Limb (tissue), 2 donors: ENCODE measurements at regions not wholly inside any gene's neighbourhood (a gene's known extent, or its start where the extent isn't known, plus 50 kb on each side); places are given as distances from the start of the nearest gene placed in this dataset.
"Not testable (repeated sequence)": the region's sequence is repeated elsewhere in the genome, so short reads cannot be mapped to it uniquely, and the experiment has no call there.

ENCODE experiments used
- DNase-seq, 2 donors: peaks; one replicate each; pipeline ENCODE4 v3.0.0-alpha.2; 2016; ENCODE audit errors: extremely low spot score in 2 of 2

GRCh38 chr5:74462356-74462755 is 178.2 kb downstream of the ENC1 start:
- DNase-seq: no peak

DNA sequence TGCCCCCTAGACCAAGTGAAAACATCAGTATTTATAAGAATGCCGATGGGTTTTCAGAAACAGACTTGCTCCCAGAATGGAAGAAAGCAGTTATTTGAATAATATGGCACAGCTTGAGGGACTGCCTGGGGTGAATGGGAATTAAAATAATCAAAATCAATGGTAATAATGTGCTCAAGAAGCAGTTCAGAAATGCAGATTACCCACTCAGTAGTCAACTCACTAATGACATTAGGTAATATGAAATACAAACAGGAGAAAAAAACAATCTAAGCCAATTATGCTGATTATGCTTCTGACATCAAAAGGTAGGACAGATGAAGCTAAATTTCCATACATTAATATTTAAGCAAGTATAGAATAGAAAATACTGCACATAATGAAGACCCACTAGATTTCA is 179.3 kb downstream of the ENC1 start:
- no peak for DNase-seq

DNA sequence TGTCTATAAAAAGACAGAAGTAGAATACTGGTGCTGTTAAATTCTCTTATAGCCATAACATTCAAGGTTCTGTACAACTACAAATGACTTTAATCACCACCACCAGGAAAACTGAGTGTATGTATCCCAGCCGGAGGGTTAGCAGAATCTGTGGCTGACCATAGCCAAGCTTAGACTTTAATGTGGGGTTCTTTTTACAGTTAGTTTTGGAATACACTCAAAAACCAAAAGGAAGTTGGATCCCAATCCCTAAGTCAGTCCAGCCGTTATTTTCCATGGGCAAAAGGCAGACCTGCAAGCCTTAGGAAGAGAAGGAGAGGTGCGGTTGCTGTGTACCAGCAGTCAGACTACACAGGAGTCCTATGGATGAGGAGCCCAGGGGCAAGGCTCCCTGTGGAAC is 179.8 kb downstream of the ENC1 start:
- no peak for DNase-seq

- DNase-seq: no peak
Observed at GRCh38 chr5:74459984-74460383, 180.5 kb downstream of the ENC1 start.

- DNase-seq: no peak
Observed at GRCh38 chr5:74457876-74458275, 182.7 kb downstream of the ENC1 start.

GRCh38 chr5:74454263-74455030 is 186.1 kb downstream of the ENC1 start:
- DNase-seq: no peak

DNA sequence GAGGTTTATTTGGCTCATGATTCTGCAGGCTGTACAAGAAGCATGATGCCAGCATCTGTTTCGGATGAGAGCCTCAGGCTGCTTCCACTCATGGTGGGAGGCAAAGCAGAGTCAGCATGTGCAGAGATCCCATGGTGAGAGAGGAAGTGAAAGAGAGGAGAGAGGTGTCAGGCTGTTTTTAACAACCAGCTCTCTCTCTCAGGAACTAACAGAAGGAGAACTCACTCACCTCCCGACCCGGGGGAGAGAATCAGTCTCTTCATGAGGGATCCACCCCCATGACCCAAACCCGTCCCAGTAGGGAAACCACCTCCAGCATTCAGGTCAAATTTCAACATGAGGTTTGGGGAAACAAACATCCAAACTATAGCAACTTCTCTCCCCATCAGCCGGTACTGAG is 187.7 kb downstream of the ENC1 start:
- DNase-seq: no peak

DNA sequence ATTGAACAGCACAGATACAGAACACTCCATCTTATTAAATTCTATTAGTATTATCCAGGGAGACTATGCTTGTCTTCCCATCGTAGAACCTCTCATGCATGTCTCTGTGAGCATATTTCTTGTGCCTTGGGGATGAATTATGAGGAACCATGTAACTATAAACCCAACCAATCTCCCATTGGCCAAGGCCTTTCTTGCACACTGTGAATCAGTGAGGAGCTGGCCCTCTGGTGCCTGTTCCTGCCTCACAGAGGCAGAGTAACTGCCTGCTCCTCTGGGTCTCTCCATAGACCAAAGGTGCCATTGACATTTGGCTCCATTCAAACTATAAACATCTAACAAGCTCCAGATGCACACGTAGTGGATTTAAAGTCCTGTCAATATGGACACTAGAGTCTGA is 190.4 kb downstream of the ENC1 start:
- no peak for DNase-seq

DNA sequence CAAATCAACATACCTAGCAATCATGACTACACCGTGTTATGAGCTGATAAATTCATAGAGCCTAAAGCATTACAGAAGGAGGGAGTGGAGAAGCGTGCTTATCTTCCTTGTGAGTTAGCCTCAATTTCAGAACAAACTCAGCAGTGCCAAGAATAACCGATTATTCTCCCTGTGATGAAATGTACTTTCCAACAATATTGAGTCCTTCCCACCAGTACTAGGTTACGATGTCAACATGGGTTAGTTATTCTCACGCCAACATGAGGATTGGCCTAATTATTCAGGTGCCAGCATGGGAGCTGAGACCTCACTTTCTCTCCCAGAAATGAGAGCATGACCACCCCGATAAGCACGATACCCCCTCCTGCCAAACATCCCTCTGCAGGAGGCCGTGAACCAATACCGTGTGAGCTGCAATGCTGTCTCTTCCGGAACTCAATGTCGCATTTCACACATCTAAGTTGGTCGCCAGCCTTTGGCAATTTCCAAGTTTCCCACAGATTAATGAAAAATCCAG is 193.7 kb downstream of the ENC1 start:
- no peak for DNase-seq

DNA sequence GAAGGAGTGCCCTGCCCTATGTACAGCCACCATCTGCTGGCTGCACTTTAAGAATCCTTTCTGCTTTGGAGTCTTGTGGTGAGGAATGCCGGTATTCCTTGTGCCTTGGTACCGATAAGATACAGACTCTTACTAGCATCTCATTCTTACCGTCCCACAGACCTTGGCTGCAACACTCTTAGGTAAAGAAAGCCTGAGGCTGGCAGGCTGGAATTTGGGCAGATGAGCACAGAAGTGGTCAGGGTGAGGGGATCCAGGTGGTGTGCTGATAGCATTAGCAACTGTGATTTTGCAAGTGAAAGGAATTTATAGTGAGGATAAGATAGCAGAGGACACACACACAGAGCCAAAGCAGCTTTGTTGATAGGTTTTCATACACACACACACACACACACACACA is 198.1 kb downstream of the ENC1 start:
- DNase-seq: no peak

DNA sequence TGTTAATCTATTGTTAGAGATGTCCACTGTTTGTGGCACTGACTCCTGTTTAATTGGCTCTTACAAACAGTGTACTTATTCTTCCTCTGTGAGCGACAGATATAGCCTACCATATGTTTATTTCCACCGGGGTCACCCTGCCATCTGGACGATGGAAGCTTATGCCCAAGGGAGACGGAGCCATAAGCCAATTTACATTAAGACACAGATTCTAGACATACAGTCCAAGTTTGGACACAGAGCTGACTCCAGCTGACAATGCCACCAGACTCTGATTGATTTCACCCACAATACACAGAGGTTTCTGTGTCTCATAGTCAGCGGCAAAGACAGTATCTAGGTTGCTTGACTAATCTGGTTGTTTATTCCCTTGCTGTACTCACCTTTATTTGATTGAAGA is 198.9 kb downstream of the ENC1 start:
- no peak for DNase-seq

GRCh38 chr5:74440341-74440740 is 200.2 kb downstream of the ENC1 start:
- DNase-seq: no peak

DNA sequence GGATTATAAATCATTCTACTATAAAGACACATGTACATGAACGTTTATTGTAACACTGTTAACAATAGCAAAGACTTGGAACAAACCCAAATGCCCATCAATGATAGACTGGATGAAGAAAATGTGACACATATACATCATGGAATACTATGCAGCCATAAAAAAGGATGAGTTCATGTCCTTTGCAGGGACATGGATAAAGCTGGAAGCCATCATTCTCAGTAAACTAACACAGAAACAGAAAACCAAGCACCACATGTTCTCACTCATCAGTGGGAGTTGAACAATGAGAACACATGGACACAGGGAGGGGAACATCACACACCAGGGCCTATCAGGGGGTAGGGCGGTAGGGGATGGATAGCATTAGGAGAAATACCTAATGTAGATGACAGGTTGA is 202.7 kb downstream of the ENC1 start:
- DNase-seq: not testable (repeated sequence)

GRCh38 chr5:74433896-74434829 is 206.4 kb downstream of the ENC1 start:
- DNase-seq: no peak

DNA sequence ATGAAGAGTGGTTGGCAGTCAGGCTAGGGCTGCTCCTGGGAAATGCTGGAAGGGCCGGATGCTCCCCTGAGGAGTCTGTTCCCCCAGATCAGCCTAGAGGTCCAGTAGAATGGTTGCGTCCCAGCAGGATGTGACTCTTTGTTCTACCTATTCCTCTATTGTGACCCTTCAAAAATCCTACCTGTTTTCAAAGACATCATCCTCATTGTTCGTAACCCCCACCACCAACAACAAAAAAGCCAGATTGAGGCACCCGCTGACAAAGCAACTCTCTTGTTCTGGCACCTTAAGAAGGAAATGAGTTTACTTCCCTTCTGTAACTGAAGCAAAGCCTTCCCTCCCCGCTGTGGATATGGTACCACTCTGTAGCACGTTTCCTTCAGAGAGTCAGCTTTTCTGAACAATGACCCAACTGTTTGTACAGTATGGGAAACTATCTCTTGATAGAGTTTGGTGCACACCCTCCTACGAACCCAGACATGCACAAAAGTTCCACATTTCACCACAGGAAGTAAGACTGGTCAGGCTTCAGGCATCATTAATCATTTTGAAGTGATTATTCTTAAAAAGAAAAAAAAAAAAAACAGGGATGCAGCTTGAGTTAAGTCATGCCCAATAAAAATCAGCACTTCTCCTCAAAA is 207.2 kb downstream of the ENC1 start:
- no peak for DNase-seq

DNA sequence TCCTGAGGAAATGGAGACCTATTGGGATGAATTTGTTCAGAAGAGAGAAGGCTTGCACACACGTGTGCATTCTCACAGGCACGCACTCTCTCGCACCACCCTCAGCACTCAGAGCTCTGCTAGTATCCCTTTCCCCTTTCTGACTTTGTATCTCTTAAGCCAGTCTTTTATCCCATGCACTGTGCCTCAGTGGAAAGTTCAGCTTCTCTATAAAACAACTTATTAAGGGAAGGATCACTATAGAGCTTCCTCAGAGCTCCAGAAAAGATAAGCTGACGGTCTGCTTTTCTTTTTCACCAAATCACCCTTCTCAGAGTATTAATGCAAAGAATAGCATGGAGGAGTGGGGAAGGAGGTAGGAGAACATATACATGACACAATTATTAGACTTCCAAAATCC is 207.8 kb downstream of the ENC1 start:
- no peak for DNase-seq

- DNase-seq: no peak
Observed at GRCh38 chr5:74432216-74432615, 208.3 kb downstream of the ENC1 start.

- no peak for DNase-seq
Observed at GRCh38 chr5:74431290-74431669, 209.2 kb downstream of the ENC1 start.

GRCh38 chr5:74430631-74431289 is 209.8 kb downstream of the ENC1 start:
- DNase-seq: no peak

DNA sequence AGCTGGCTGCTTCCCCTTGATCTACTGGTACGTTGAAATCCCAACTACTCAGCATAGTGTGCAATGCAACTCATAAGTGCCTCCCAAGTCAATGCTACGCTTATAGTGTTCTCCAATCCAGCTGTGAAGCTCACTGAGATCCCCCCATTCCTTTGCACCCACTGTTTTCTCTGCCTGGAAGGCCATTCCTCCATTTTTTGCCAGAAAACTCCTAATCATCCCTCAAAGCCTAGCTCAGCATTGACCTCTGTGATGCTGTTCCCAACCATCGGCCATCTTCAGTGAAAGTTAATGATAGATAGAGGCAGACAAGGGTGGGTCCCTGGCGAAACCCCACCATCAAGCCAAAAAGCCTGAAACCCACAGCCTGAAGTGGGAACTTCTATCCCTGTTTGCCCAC is 211.0 kb downstream of the ENC1 start:
- DNase-seq: no peak

DNA sequence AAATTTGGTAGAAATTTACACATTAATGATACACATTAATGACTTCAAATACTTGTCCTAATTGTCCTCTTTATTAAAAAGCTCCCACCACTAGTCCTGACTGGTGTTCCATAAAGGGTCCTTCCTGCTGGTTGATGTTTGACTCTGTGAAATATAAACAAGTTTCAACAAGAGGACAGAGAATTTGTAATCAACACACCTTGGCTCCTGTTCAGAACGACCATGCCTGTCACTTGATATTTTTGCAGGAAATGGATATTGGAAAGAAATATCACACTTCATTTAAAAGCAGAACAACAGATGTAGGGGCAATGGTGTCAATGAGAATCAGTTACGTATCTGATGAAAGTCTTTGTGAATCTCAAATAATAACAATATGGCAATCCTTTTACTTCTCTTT is 211.7 kb downstream of the ENC1 start:
- DNase-seq: no peak

DNA sequence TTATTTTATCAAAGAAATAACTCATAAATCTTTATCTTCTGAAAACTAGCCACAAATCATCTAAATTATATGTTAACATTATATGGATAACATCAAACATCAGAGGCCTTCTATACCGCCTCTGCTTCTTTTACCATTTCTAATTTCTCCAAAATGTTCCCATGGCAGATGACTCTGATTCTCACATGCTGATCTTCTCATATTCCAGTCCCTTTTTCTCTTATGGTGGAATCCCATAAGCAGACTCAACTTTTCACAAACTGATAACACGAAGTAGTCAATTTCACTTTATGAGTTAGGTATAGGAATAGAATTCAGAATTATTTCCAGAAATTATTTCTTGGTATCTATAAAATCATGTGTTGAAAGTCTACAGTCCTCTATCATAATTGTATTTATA is 212.3 kb downstream of the ENC1 start:
- DNase-seq: no peak
